HepG2 (cell line): ENCODE measurements at regions not wholly inside any gene's neighbourhood (a gene's known extent, or its start where the extent isn't known, plus 50 kb on each side); places are given as distances from the start of the nearest gene placed in this dataset.

Source experiments
- ATAC-seq: fragments of 200-7000 bp; cut with Tn5 transposase; 3 replicates; pipeline ENCODE4 v1.9.1; 2020; ENCODE audit warnings: mild to moderate bottlenecking, moderate library complexity
- BruUV-seq: library from RNA; stranded (reverse); fragments of 400-500 nt; replicated peaks from 2 replicates; lab custom pipeline; 2021; lab: Mats Ljungman, UMichigan
- CTCF ChIA-PET: fragments of 300-600 bp; formaldehyde crosslinking; extraction: SDS; loops from one replicate; lab custom pipeline; 2021; ENCODE audit warnings: low total read pairs, inconsistent platforms, low intra/inter-chr PET ratio; lab: Yijun Ruan, JAX
- POLR2A ChIA-PET: fragments of 350-600 bp; sonication (Branson Sonifier 250); formaldehyde crosslinking; loops from one replicate; lab custom pipeline; 2020; ENCODE audit warnings: antibody characterized with exemption, inconsistent platforms; lab: Yijun Ruan, JAX
- DNase-seq: peaks from one replicate; pipeline ENCODE4 v3.0.0-alpha.2; 2015; ENCODE audit warnings: low spot score
- FAIRE-seq: peaks from 3 replicates; lab custom pipeline; 2011; peaks lifted over from hg19 to GRCh38; lab: Jason Lieb, UNC
- H2AFZ ChIP-seq: one replicate; pipeline ENCODE4 v1.6.1; 2011; ENCODE audit warnings: low read length, inconsistent platforms
- H3K27ac ChIP-seq: fragments of 300-600 bp; 3 replicates; pipeline ENCODE4 v1.8.0; 2011; ENCODE audit warnings: mixed run types, mild to moderate bottlenecking, mixed read lengths, low read length, inconsistent platforms; ENCODE audit not compliant: insufficient read depth; ENCODE audit errors: extremely low read length
- H3K27me3 ChIP-seq, 2 experiments: fragments of 200-600 bp in 1 of 2; 2 replicates in 1 of 2; 3 replicates in 1 of 2; pipeline versions ENCODE4 v1.6.0 to v1.8.0; 2011; ENCODE audit warnings: low read length in 2 of 2, mild to moderate bottlenecking in 2 of 2, moderate library complexity in 2 of 2, inconsistent platforms in 1 of 2; ENCODE audit not compliant: insufficient read depth in 2 of 2, control insufficient read depth in 1 of 2
- H3K36me3 ChIP-seq, 2 experiments: fragments of 200-600 bp in 1 of 2; replicated peaks in 1 of 2; 2 replicates in 1 of 2; 3 replicates in 1 of 2; pipeline versions ENCODE4 v1.5.1 to v1.8.0; 2011; ENCODE audit warnings: low read length in 2 of 2, inconsistent platforms in 1 of 2; ENCODE audit not compliant: insufficient read depth in 2 of 2, control insufficient read depth in 1 of 2
- H3K4me1 ChIP-seq: 2 replicates; pipeline ENCODE4 v1.5.1; 2012; ENCODE audit warnings: low read length, inconsistent platforms; ENCODE audit not compliant: insufficient read depth
- H3K4me2 ChIP-seq: 2 replicates; pipeline ENCODE4 v1.6.0; 2011; ENCODE audit warnings: low read depth, low read length, inconsistent platforms
- H3K4me3 ChIP-seq, 3 experiments: fragments of 200-600 bp in 1 of 3; sonication (generic), shearing (Covaris generic) in 1 of 3; replicated peaks in 1 of 3; 2 replicates each; pipeline ENCODE4 v1.5.1; 2011 to 2016; ENCODE audit warnings: low read length in 3 of 3, inconsistent platforms in 2 of 3, low read depth in 2 of 3, mild to moderate bottlenecking in 2 of 3, control low read depth in 1 of 3, mixed read lengths in 1 of 3; ENCODE audit not compliant: insufficient read depth in 1 of 3
- H3K79me2 ChIP-seq: one replicate; pipeline ENCODE4 v1.6.1; 2011; ENCODE audit warnings: low read length, inconsistent platforms; ENCODE audit not compliant: insufficient read depth
- H3K9ac ChIP-seq: 2 replicates; pipeline ENCODE4 v1.6.0; 2011; ENCODE audit warnings: mild to moderate bottlenecking, low read depth, low read length, inconsistent platforms; ENCODE audit not compliant: insufficient read depth
- H3K9me3 ChIP-seq: 2 replicates; pipeline ENCODE4 v1.5.1; 2012; ENCODE audit warnings: mild to moderate bottlenecking, low read length
- H4K20me1 ChIP-seq: 2 replicates; pipeline ENCODE4 v1.6.0; 2011; ENCODE audit warnings: inconsistent platforms, mild to moderate bottlenecking, low read length, moderate library complexity; ENCODE audit not compliant: insufficient read depth
- CHD4 ChIP-seq: fragments of 200-600 bp; sonication (generic); IDR thresholded peaks from 2 replicates; pipeline ENCODE4 v1.7.0; 2017; ENCODE audit warnings: mild to moderate bottlenecking, low read length, borderline replicate concordance
- FOXP1 ChIP-seq, 2 experiments: fragments of 450-650 bp in 1 of 2; IDR thresholded peaks; 2 replicates each; pipeline ENCODE4 v1.6.1; 2017 to 2018; ENCODE audit warnings: antibody characterized with exemption in 1 of 2
- NFATC3 ChIP-seq: sonication (generic); formaldehyde crosslinking; IDR thresholded peaks from 2 replicates; pipeline ENCODE4 v1.5.1; 2020; ENCODE audit warnings: mild to moderate bottlenecking, missing genetic modification reagents
- NFKBIZ ChIP-seq: IDR thresholded peaks from 2 replicates; pipeline ENCODE4 v1.6.1; 2018; ENCODE audit warnings: missing genetic modification reagents, missing compliant biosample characterization
- SMYD3 ChIP-seq: sonication (generic); formaldehyde crosslinking; IDR thresholded peaks from 2 replicates; pipeline ENCODE4 v1.8.1; 2023; ENCODE audit warnings: mild to moderate bottlenecking, missing genetic modification reagents
- TCF7 ChIP-seq: sonication (generic); IDR thresholded peaks from 2 replicates; pipeline ENCODE4 v1.6.1; 2016; ENCODE audit warnings: antibody characterized with exemption, low read depth
- ZNF24 ChIP-seq: fragments of 450-650 bp; IDR thresholded peaks from 2 replicates; pipeline ENCODE4 v1.6.1; 2017; ENCODE audit warnings: antibody characterized with exemption, mild to moderate bottlenecking
- ZNF674 ChIP-seq: sonication (generic); formaldehyde crosslinking; IDR thresholded peaks from 2 replicates; pipeline ENCODE4 v1.5.0; 2020; ENCODE audit warnings: low read depth, mild to moderate bottlenecking, missing genetic modification reagents
- WGBS: methylation state at CpG from one replicate; pipeline ENCODE4 v1.1.6; 2017; ENCODE audit warnings: low lambda C conversion rate; 5-methylcytosine and 5-hydroxymethylcytosine counted together
- in situ Hi-C: cut with HindIII; loops from 2 replicates; pipeline ENCODE4 v1.10.0; 2017; ENCODE audit warnings: low pct_unique_long_range_greater_than_20kb; ENCODE audit not compliant: extremely low pct_ligation_motif_present
- intact Hi-C: fragments of 100-400 bp; cut with micrococcal nuclease; formaldehyde crosslinking; loops from one replicate; pipeline ENCODE4 v1.10.0; 2022; ENCODE audit not compliant: unreplicated experiment
- TF ChIP-seq, protein P1 (sequence below): IDR thresholded peaks from 2 replicates; pipeline ENCODE4 v1.6.1; 2018; ENCODE audit warnings: missing genetic modification reagents
- TF ChIP-seq, protein P2 (sequence below): sonication (generic); formaldehyde crosslinking; IDR thresholded peaks from 2 replicates; pipeline ENCODE4 v1.5.0; 2020; ENCODE audit warnings: missing genetic modification reagents

DNA sequence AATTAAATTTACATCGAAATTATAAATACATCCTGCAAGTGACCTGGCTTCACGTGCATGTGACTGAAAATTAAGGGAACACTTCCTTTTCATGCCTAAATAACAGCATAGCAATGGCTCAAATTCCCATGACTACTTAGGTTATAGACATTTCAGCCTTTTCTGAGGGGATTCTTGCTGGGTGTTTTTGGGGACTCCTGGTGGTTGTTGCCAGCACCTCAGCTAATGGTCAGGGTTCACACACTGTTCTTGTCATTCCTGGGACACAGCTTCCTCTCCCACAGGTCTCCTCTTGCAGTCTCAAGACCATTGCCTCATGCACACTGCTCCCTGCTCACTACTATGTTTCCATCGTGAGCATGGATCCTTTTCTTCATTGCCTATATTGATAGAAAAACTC, 148.9 kb upstream of the GLI3 start:
- no peaks in the 10 kb centered on the region for H3K9me3 ChIP-seq
- intact Hi-C loops (no loop called here), in situ Hi-C loops (no loop called here)
- H3K4me2 ChIP-seq, result no peak overlapping the region
- no peaks in the 10 kb centered on the region for H3K27me3 ChIP-seq
- H3K36me3 ChIP-seq, result no peaks in the 10 kb centered on the region
- H2AFZ ChIP-seq, result no peak overlapping the region
- ATAC-seq (no peak), FAIRE-seq (no peak), DNase-seq (no peak)
- H3K9ac ChIP-seq, result no peak overlapping the region
- no peaks in the 10 kb centered on the region for H4K20me1 ChIP-seq
- ChIA-PET POLR2A (no interaction called here), CTCF (no interaction called here)
- H3K4me1 ChIP-seq, result no peaks in the 10 kb centered on the region
- H3K4me3 ChIP-seq, result no peak overlapping the region
- BruUV-seq, result no TSS peak
- H3K79me2 ChIP-seq, result no peaks in the 10 kb centered on the region
- H3K27ac ChIP-seq, result no peak overlapping the region
- TF ChIP-seq, protein P1, sequence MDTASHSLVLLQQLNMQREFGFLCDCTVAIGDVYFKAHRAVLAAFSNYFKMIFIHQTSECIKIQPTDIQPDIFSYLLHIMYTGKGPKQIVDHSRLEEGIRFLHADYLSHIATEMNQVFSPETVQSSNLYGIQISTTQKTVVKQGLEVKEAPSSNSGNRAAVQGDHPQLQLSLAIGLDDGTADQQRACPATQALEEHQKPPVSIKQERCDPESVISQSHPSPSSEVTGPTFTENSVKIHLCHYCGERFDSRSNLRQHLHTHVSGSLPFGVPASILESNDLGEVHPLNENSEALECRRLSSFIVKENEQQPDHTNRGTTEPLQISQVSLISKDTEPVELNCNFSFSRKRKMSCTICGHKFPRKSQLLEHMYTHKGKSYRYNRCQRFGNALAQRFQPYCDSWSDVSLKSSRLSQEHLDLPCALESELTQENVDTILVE, result no peak
- TF ChIP-seq SMYD3 (CRISPR knock-in tag) (no peak), ZNF674 (CRISPR knock-in tag) (no peak), ZNF24 (no peak), CHD4 (no peak), FOXP1 (IDR thresholded peaks at IDR 0.05) (no peak), FOXP1 (CRISPR knock-in tag; IDR thresholded peaks at IDR 0.05) (no peak), NFKBIZ (CRISPR knock-in tag) (no peak), TCF7 (no peak), NFATC3 (CRISPR knock-in tag) (no peak)
- TF ChIP-seq, protein P2, sequence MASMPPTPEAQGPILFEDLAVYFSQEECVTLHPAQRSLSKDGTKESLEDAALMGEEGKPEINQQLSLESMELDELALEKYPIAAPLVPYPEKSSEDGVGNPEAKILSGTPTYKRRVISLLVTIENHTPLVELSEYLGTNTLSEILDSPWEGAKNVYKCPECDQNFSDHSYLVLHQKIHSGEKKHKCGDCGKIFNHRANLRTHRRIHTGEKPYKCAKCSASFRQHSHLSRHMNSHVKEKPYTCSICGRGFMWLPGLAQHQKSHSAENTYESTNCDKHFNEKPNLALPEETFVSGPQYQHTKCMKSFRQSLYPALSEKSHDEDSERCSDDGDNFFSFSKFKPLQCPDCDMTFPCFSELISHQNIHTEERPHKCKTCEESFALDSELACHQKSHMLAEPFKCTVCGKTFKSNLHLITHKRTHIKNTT, result no peak
- WGBS, result 15% methylated on average over 3 of the region's 3 CpGs
